GM12891 (cell line): ENCODE measurements at regions not wholly inside any gene's neighbourhood (a gene's known extent, or its start where the extent isn't known, plus 50 kb on each side); places are given as distances from the start of the nearest gene placed in this dataset.

Experiments
- PAX5 ChIP-seq: IDR thresholded peaks from 2 replicates; pipeline ENCODE4 v1.6.1; 2011; ENCODE audit warnings: low read length, moderate library complexity, mild to moderate bottlenecking; ENCODE audit not compliant: insufficient read depth, severe bottlenecking
- POLR2A ChIP-seq: IDR thresholded peaks from 2 replicates; pipeline ENCODE4 v1.6.1; 2011; ENCODE audit warnings: low read depth, low read length, control low read depth
- POLR2AphosphoS5 ChIP-seq: IDR thresholded peaks from 2 replicates; pipeline ENCODE4 v1.6.1; 2011; ENCODE audit warnings: low read depth, low read length, control low read depth
- POU2F2 ChIP-seq: IDR thresholded peaks from 2 replicates; pipeline ENCODE4 v1.6.1; 2011; ENCODE audit warnings: low read depth, mild to moderate bottlenecking, control low read depth, low read length, moderate library complexity
- SPI1 ChIP-seq: IDR thresholded peaks from 2 replicates; pipeline ENCODE4 v1.6.1; 2011; ENCODE audit warnings: low read depth, low read length, control low read depth

- TF ChIP-seq SPI1 (no peak), POU2F2 (no peak), POLR2AphosphoS5 (no peak), POLR2A (no peak), PAX5 (no peak)
These were observed 551.3 kb downstream of the DMRTA1 start for GRCh38 chr9:22997923-22998322.
